GM12878 (cell line): ENCODE measurements at regions not wholly inside any gene's neighbourhood (a gene's known extent, or its start where the extent isn't known, plus 50 kb on each side); places are given as distances from the start of the nearest gene placed in this dataset.

Experiments used
- ATAC-seq: fragments of 200-7000 bp; cut with Tn5 transposase; 3 replicates; pipeline ENCODE4 v1.9.1; 2020; ENCODE audit warnings: mild to moderate bottlenecking, moderate library complexity
- BruUV-seq: library from RNA; stranded (reverse); fragments of 400-500 nt; replicated peaks from 2 replicates; lab custom pipeline; 2021; lab: Mats Ljungman, UMichigan
- CTCF ChIA-PET: fragments of 300-600 bp; sonication (Branson Sonifier 250); formaldehyde crosslinking; extraction: SDS; loops from one replicate; lab custom pipeline; 2021; ENCODE audit warnings: inconsistent platforms; lab: Yijun Ruan, JAX
- POLR2A ChIA-PET: fragments of 350-600 bp; formaldehyde crosslinking; extraction: SDS; loops from one replicate; lab custom pipeline; 2021; ENCODE audit warnings: inconsistent platforms; lab: Charles Lee
- RAD21 ChIA-PET: fragments of 300-600 bp; sonication (Branson Sonifier 250); formaldehyde crosslinking; loops from one replicate; lab custom pipeline; 2023; ENCODE audit warnings: antibody characterized with exemption; ENCODE audit not compliant: unreplicated experiment; lab: Charles Lee
- SMC1A ChIA-PET: fragments of 300-600 bp; sonication (Branson Sonifier 250); formaldehyde crosslinking; loops from one replicate; lab custom pipeline; 2023; ENCODE audit not compliant: unreplicated experiment, uncharacterized antibody; lab: Charles Lee
- DNase-seq: peaks from one replicate; pipeline ENCODE4 v3.0.0-alpha.2; 2011; ENCODE audit warnings: low read depth, low spot score
- FAIRE-seq: peaks from 3 replicates; lab custom pipeline; 2011; peaks lifted over from hg19 to GRCh38; lab: Jason Lieb, UNC
- H2AFZ ChIP-seq: 2 replicates; pipeline ENCODE4 v1.6.0; 2011; ENCODE audit warnings: low read depth, low read length, control low read depth; ENCODE audit not compliant: control insufficient read depth
- H3K27ac ChIP-seq: 2 replicates; pipeline ENCODE4 v1.5.1; 2011; ENCODE audit warnings: control low read depth; ENCODE audit not compliant: control insufficient read depth, insufficient read depth
- H3K27me3 ChIP-seq, 2 experiments: replicated peaks in 1 of 2; 2 replicates each; pipeline versions ENCODE4 v1.6.0 to v1.6.1; 2011; ENCODE audit warnings: low read length in 1 of 2; ENCODE audit not compliant: control insufficient read depth in 2 of 2, insufficient read depth in 2 of 2
- H3K36me3 ChIP-seq, 2 experiments: 2 replicates each; pipeline ENCODE4 v1.5.1; 2011; ENCODE audit warnings: low read length in 1 of 2; ENCODE audit not compliant: control insufficient read depth in 2 of 2, insufficient read depth in 2 of 2
- H3K4me1 ChIP-seq: 2 replicates; pipeline ENCODE4 v1.6.1; 2011; ENCODE audit warnings: mild to moderate bottlenecking, low read length, moderate library complexity, mixed read lengths; ENCODE audit not compliant: control insufficient read depth, insufficient read depth
- H3K4me2 ChIP-seq: 2 replicates; pipeline ENCODE4 v1.6.0; 2011; ENCODE audit warnings: control low read depth; ENCODE audit not compliant: control insufficient read depth, insufficient read depth
- H3K4me3 ChIP-seq: fragments of 200-600 bp; sonication (generic); 2 replicates; pipeline ENCODE4 v1.5.1; 2016
- H3K79me2 ChIP-seq: 2 replicates; pipeline ENCODE4 v1.6.0; 2011; ENCODE audit warnings: low read length; ENCODE audit not compliant: control insufficient read depth, insufficient read depth
- H3K9ac ChIP-seq: 2 replicates; pipeline ENCODE4 v1.8.0; 2011; ENCODE audit warnings: low read length, control low read depth, mixed read lengths; ENCODE audit not compliant: control insufficient read depth, insufficient read depth
- H3K9me3 ChIP-seq: replicated peaks from 3 replicates; pipeline ENCODE4 v1.5.1; 2011; ENCODE audit warnings: mild to moderate bottlenecking, low read length; ENCODE audit not compliant: control insufficient read depth, insufficient read depth
- H4K20me1 ChIP-seq: 2 replicates; pipeline ENCODE4 v1.6.0; 2011; ENCODE audit not compliant: control insufficient read depth, insufficient read depth
- DPF2 ChIP-seq: fragments of 450-650 bp; IDR thresholded peaks from 2 replicates; pipeline ENCODE4 v1.6.1; 2017; ENCODE audit warnings: mild to moderate bottlenecking
- EED ChIP-seq: sonication (generic); IDR thresholded peaks from 2 replicates; pipeline ENCODE4 v1.6.1; 2016; ENCODE audit warnings: antibody characterized with exemption, low read depth
- IKZF1 ChIP-seq: fragments of 450-650 bp; conservative IDR thresholded peaks from 2 replicates; pipeline ENCODE4 v1.6.1; 2017; ENCODE audit warnings: antibody characterized with exemption, mild to moderate bottlenecking
- JUND ChIP-seq: IDR thresholded peaks from 2 replicates; pipeline ENCODE4 v1.6.1; 2012; ENCODE audit warnings: low read depth, mild to moderate bottlenecking, low read length, improper control_type of control experiment, moderate library complexity
- PAX5 ChIP-seq: IDR thresholded peaks from 2 replicates; pipeline ENCODE4 v1.6.1; 2011; ENCODE audit warnings: low read depth, low read length, borderline replicate concordance
- RFX5 ChIP-seq: IDR thresholded peaks from 2 replicates; pipeline ENCODE4 v1.6.1; 2011; ENCODE audit warnings: low read depth, low read length, improper control_type of control experiment
- WGBS: methylation state at CpG from one replicate; pipeline ENCODE4 v1.1.6; 2016; ENCODE audit warnings: low lambda C conversion rate; ENCODE audit not compliant: insufficient replicate concordance, insufficient coverage; ENCODE audit errors: missing lambda C conversion rate; 5-methylcytosine and 5-hydroxymethylcytosine counted together
- in situ Hi-C: fragments of 300-500 bp; cut with MboI; formaldehyde crosslinking; loops from 9 replicates; pipeline ENCODE4 v1.14.3; 2018; ENCODE audit warnings: mixed read lengths
- intact Hi-C: fragments of 100-400 bp; cut with micrococcal nuclease; formaldehyde crosslinking; loops from one replicate; pipeline ENCODE4 v1.14.2; 2022; ENCODE audit not compliant: unreplicated experiment
- TF ChIP-seq, protein P1 (sequence below): fragments of 450-650 bp; IDR thresholded peaks from 2 replicates; pipeline ENCODE4 v1.6.1; 2017; ENCODE audit warnings: low read depth, mild to moderate bottlenecking, moderate library complexity
- TF ChIP-seq, protein P2 (sequence below): fragments of 450-650 bp; IDR thresholded peaks from 2 replicates; pipeline ENCODE4 v1.6.1; 2016; ENCODE audit warnings: mild to moderate bottlenecking

DNA sequence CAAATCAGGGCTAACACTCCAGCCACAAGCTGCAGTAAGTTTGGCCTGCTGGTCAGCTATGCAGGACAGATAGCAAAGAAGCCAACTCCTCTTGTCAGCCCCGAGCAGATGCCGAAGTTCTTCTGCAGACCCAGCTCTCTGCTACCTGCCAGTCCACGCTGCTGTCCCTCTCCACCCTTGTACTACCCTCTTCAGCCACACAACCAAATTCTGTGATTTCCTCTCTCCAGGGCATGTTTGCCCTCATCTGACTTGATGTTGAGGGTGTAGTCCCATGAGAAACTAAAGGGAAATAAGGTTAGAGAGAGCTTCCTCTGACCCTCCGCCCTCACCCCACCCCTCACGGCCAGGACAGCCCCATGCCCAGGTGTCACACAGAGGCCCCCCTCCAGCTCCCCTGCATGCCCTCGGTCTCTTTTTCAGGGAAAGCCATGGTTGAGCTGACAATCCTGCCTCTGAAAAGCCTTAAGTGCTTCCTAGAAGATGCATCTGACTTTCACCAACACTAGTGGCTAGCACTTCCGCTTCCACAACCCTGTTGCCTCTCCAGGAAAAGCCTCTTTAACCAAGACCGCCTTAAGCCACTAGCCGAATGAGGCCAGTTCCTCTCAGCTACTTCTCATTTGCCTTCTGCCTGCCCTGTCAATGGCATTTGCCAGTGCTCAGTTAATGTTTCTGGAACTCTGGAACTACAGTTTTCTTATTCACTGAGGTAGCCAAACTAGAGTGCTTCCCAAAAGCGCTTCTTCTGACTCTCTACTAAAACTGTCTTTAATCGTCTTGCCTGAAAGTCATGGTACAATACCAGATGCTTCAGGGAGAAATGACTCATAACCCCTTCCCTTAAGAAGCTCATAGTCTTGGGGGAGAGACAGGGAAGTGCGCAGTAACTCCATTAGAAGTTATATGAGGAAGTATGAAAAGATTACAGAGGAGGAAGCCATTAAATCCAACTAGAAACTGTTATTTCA, 300.4 kb upstream of the STT3B start (continued):
- peak; percentile 36; the same call in 1 of the 2 replicates for TF ChIP-seq EED
- TF ChIP-seq RFX5, result no peak
- TF ChIP-seq JUND, result no peak
- TF ChIP-seq, protein P1, sequence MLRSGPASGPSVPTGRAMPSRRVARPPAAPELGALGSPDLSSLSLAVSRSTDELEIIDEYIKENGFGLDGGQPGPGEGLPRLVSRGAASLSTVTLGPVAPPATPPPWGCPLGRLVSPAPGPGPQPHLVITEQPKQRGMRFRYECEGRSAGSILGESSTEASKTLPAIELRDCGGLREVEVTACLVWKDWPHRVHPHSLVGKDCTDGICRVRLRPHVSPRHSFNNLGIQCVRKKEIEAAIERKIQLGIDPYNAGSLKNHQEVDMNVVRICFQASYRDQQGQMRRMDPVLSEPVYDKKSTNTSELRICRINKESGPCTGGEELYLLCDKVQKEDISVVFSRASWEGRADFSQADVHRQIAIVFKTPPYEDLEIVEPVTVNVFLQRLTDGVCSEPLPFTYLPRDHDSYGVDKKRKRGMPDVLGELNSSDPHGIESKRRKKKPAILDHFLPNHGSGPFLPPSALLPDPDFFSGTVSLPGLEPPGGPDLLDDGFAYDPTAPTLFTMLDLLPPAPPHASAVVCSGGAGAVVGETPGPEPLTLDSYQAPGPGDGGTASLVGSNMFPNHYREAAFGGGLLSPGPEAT, result peak; percentile 24; the same call in 1 of the 2 replicates

DNA sequence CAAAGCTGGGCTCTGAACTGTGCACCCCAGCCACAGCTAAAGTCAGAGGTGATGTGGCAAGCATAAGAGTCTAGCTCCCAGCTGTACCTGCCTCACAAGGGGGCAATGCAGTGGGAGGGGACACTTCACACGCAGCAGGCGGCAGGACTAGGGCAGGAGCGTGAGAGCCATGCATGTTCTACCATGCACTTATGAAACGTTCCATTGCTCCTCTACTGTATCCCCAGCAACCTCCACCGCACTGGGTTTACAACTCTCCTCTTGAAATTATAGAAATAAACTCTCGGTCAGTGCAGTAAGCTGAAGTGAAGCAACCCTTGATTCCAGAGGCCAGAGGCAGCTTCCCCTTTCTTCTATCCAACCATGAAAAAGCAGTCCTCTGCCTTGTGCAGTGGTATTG, 298.6 kb upstream of the STT3B start:
- H3K4me3 ChIP-seq, result no peak overlapping the region
- SMC1A ChIA-PET, result interaction anchor here (1.6 to 14.7 kb wide), 4 partner anchors 8 to 297 kb away, joined by 6 to 378 read pairs (median 18); partner anchors contain the start of gene STT3B
- TF ChIP-seq, protein P2, sequence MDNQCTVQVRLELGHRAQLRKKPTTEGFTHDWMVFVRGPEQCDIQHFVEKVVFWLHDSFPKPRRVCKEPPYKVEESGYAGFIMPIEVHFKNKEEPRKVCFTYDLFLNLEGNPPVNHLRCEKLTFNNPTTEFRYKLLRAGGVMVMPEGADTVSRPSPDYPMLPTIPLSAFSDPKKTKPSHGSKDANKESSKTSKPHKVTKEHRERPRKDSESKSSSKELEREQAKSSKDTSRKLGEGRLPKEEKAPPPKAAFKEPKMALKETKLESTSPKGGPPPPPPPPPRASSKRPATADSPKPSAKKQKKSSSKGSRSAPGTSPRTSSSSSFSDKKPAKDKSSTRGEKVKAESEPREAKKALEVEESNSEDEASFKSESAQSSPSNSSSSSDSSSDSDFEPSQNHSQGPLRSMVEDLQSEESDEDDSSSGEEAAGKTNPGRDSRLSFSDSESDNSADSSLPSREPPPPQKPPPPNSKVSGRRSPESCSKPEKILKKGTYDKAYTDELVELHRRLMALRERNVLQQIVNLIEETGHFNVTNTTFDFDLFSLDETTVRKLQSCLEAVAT, result no peak
- no peak for TF ChIP-seq IKZF1
- no peak for TF ChIP-seq DPF2
- TF ChIP-seq PAX5, result no peak
- CTCF ChIA-PET, result interaction anchor here (2.9 kb wide), 1 partner anchor 10 kb away, joined by 9 read pairs; no protein-coding TSS in a partner anchor
- no peaks in the 10 kb centered on the region for H3K79me2 ChIP-seq
- RAD21 ChIA-PET, result interaction anchor here (20.2 kb wide), 1 partner anchor 11 kb away, joined by 381 read pairs; no protein-coding TSS in a partner anchor
- H2AFZ ChIP-seq, result no peak overlapping the region
- no peaks in the 10 kb centered on the region for H4K20me1 ChIP-seq
- intact Hi-C loops, result no loop called here
- in situ Hi-C loops, result no loop called here
- H3K9ac ChIP-seq, result no peak overlapping the region
- H3K4me1 ChIP-seq, result peaks cover 32% of the 10 kb centered on the region
- H3K27ac ChIP-seq, result no peak overlapping the region
- H3K9me3 ChIP-seq, result no peaks in the 10 kb centered on the region; the same call in 1 of the 3 replicates
- H3K27me3 ChIP-seq, result no peaks in the 10 kb centered on the region
- no peak for ATAC-seq
- POLR2A ChIA-PET, result interaction anchor here (0.5 to 1.2 kb wide), 3 partner anchors 10 to 383 kb away, joined by 3 to 4 read pairs (median 4); no protein-coding TSS in a partner anchor
- BruUV-seq, result no TSS peak
- DNase-seq, result no peak
- no peak for FAIRE-seq
- H3K36me3 ChIP-seq, result no peaks in the 10 kb centered on the region
- no peak overlapping the region for H3K4me2 ChIP-seq
- 59% methylated on average over 6 of the region's 6 CpGs for WGBS
